Muscle of leg (tissue), 3 donors: ENCODE measurements at regions not wholly inside any gene's neighbourhood (a gene's known extent, or its start where the extent isn't known, plus 50 kb on each side); places are given as distances from the start of the nearest gene placed in this dataset.
"Not testable (repeated sequence)": the region's sequence is repeated elsewhere in the genome, so short reads cannot be mapped to it uniquely, and the experiment has no call there.

Experiments used
- DNase-seq: peaks from one replicate; pipeline ENCODE4 v3.0.0; 2013
- H3K27ac ChIP-seq: one replicate; pipeline ENCODE4 v1.5.1; 2013; ENCODE audit warnings: mild to moderate bottlenecking, low read length, control low read depth
- H3K27me3 ChIP-seq: one replicate; pipeline ENCODE4 v1.6.1; 2013; ENCODE audit warnings: low read length; ENCODE audit not compliant: control insufficient read depth, insufficient read depth
- H3K36me3 ChIP-seq: one replicate; pipeline ENCODE4 v1.6.1; 2013; ENCODE audit warnings: low read length; ENCODE audit not compliant: control insufficient read depth, insufficient read depth
- H3K4me1 ChIP-seq: one replicate; pipeline ENCODE4 v1.6.1; 2013; ENCODE audit warnings: low read length; ENCODE audit not compliant: control insufficient read depth, insufficient read depth
- H3K4me3 ChIP-seq: one replicate; pipeline ENCODE4 v1.5.1; 2013; ENCODE audit warnings: low read length, control low read depth
- H3K9me3 ChIP-seq: replicated peaks from 2 replicates; pipeline ENCODE4 v1.6.1; 2013; ENCODE audit warnings: low read depth, low read length; ENCODE audit not compliant: control insufficient read depth
- WGBS: methylation state at CpG from one replicate; pipeline ENCODE4 v1.1.5; 2013; ENCODE audit warnings: missing lambda C conversion rate; ENCODE audit not compliant: insufficient coverage; 5-methylcytosine and 5-hydroxymethylcytosine counted together

DNA sequence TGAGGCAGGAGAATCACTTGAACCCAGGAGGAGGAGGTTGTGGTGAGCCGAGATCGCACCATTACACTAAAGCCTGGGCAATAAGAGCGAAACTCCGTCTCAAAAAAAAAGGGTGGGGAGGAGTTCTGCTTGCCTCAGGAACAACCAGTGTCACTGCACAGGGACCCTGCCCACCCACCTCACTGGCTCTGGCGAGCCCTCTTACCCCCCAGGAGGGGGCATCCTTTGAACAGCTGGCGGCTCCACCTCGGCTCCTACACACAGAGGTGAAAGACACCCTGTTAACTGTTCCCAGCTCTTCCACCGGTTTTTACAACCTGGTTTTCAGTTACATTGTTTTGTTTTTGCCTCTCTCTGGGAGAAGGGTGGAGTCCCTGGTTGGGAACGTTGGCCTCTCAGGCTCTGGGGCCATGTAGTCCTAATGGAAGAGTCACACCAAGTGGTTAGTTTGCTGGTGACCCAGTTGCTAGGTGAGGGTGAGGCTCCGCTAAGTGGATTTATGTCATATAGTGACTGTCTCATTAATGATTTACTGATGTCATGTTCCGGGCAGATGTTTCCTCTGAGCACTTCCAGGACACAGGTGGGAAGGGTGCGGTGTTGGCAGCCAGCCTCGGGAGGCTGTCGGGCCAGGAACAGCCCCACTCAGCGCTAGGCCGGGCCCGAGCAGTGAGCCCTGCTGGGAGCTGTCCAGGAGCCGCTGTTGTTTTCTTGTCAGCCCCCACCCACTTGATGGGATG is 120.6 kb upstream of the TPTE start:
- peaks cover 39% of the 10 kb centered on the region for H3K9me3 ChIP-seq

DNA sequence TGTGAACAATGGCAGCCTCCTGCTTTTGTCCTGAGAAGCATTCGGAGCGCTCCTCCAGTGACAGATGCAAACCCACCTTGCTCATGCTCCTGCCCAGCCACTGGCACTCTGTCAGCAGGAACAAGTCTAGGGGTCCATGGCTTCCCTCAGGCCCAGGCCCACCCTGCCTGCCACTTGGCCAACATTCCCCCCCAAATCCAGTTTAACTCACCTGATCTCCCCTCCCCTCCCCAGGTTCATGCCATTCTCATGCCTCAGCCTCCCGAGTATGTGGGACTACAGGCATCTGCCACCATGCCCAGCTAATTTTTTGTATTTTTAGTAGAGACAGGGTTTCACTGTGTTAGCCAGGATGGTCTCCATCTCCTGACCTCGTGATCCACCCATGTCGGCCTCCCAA is 118.9 kb upstream of the TPTE start:
- not testable (repeated sequence) for H3K27me3 ChIP-seq
- WGBS = 80% methylated on average over 5 of the region's 5 CpGs

More for the DNA sequence above, 120.6 kb upstream of the TPTE start:
- not testable (repeated sequence) for H3K36me3 ChIP-seq, H3K4me3 ChIP-seq, H3K27ac ChIP-seq, H3K27me3 ChIP-seq, H3K4me1 ChIP-seq, DNase-seq
- 71% methylated on average over 9 of the region's 18 CpGs for WGBS

DNA sequence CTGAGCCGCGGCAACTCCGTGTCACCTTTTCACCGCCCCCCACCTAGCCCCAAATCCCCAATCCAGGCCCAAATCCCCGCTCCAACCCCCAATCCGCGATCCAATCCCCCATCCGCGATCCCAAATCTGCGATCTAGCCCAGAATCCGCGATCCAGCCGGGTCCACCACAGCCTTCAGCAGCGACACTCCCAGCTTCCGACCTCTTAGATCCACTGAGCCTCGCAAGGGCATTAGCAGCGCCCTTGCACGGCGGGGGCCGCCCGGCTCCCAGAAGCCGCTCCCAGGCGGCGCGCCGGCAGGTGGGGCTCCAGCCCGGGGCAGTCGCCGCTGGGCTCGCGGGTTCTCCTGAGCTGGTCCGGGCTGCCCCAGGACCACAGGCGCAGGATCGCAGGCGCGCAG is 116.1 kb upstream of the TPTE start:
- not testable (repeated sequence) for H3K36me3 ChIP-seq, H3K4me3 ChIP-seq, H3K27me3 ChIP-seq, DNase-seq, H3K27ac ChIP-seq, H3K4me1 ChIP-seq
- 68% methylated on average over 27 of the region's 36 CpGs for WGBS
- peaks cover 27% of the 10 kb centered on the region for H3K9me3 ChIP-seq

More for the DNA sequence above, 118.9 kb upstream of the TPTE start:
- not testable (repeated sequence) for DNase-seq, H3K36me3 ChIP-seq, H3K4me1 ChIP-seq, H3K27ac ChIP-seq, H3K4me3 ChIP-seq
- peaks cover 34% of the 10 kb centered on the region for H3K9me3 ChIP-seq

DNA sequence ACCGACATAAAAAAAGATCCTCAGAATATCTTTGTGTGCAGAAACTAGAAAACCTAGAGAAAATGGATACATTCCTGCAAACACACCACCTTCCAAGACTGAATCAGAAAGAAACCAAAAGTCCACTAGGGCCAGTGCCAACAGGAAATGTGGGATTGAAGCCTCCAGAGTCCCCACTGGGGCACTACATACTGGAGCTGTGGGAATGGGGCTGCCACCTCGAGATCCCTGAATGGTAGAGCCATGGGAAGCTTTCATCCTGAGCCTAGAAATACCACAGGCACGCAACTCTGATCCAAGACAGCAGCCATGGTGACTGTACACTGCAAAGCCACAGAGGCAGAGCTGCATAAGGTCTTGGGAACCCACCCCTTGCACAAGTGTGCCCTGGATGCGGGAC is 111.6 kb upstream of the TPTE start:
- not testable (repeated sequence) for DNase-seq, H3K4me1 ChIP-seq, H3K4me3 ChIP-seq, H3K27me3 ChIP-seq, H3K36me3 ChIP-seq, H3K27ac ChIP-seq
- peaks cover 16% of the 10 kb centered on the region for H3K9me3 ChIP-seq
- WGBS = 38% methylated on average over 1 of the region's 4 CpGs

DNA sequence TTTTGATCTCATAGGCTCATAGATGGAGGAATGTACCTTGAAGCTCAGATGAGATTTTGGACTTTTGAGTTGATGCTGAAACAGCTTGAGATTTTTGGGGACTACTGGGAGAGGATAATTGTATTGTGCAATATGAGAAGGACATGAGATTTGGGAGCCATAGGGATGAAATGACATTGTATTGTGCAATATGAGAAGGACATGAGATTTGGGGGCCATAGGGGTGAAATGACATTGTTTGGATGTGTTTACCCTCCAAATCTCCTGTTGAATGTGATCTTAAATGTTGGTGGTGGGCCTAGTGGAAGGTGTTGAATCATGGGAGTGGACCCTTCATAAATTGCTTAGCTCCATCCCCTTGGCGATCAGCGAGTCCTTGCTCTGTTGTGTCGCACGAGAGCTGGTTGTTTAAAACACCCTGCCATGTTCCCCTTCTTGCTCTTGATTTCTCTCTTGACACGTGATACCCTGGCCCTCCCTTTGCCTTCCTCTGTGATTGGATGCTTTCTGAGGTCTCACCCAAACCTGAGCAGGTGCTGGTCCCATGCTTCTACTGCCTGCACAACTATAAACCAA is 110.9 kb upstream of the TPTE start:
- not testable (repeated sequence) for H3K4me3 ChIP-seq, H3K27me3 ChIP-seq, H3K4me1 ChIP-seq, H3K36me3 ChIP-seq, H3K27ac ChIP-seq, DNase-seq
- WGBS = 67% methylated on average over 3 of the region's 5 CpGs
- peaks cover 18% of the 10 kb centered on the region for H3K9me3 ChIP-seq

DNA sequence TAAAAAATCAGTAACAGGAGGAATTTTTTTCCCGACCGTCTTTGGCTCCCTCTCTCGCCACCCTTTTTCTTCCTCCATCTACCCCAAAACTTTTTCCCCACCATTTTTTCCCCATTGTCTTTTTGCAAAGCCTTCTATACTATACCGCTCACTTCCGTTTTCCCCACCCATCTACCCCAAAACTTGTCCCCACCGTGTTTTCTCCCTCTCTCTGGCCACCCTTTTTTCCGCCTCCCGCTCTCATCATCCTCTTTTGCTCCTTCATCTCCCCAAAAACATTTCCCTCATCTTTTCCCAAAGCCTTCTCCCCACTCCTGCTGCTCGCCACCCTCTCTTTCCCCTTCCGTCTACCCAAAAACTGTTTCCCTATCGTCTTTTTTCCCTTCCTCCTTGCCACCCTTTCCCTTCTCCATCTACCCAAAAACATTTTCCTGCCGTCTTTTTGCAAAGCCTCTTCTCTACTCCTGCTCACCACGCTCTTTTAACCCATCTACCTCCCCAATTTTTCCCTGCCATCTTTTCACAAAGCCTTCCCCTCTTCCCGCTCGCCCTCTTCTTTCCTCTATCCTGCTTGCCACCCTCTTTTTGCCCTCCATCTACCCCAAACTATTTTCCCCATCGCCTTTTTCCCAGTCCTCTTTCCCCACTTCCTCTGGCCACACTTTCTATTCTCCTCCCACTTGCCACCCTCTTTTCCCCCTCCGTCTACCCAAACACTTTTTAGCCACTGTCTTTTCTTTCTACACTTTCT is 109.4 kb upstream of the TPTE start:
- peaks cover 32% of the 10 kb centered on the region for H3K9me3 ChIP-seq
- H3K4me3 ChIP-seq, H3K4me1 ChIP-seq, DNase-seq, H3K36me3 ChIP-seq, H3K27me3 ChIP-seq, H3K27ac ChIP-seq: not testable (repeated sequence)
- WGBS = 70% methylated on average over 15 of the region's 17 CpGs

DNA sequence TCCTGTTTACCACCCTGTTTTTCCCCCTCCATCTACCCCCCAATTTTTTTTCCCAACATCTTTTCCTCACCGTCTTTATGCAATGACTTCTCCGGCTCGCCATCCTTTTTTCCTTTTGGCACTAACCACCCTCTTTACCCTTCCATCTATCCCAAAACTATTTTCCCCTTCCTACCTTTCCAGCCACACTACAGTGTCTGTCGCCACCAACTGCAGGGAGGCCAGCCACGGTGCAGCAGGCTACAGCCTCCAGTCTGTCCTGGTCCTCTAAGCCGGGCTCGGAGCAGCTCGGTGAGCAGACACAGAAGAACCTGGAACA is 108.5 kb upstream of the TPTE start:
- not testable (repeated sequence) for H3K27me3 ChIP-seq, H3K4me1 ChIP-seq, H3K36me3 ChIP-seq, H3K27ac ChIP-seq, H3K4me3 ChIP-seq, DNase-seq
- H3K9me3 ChIP-seq = peaks cover 40% of the 10 kb centered on the region
- 87% methylated on average over 6 of the region's 8 CpGs for WGBS

DNA sequence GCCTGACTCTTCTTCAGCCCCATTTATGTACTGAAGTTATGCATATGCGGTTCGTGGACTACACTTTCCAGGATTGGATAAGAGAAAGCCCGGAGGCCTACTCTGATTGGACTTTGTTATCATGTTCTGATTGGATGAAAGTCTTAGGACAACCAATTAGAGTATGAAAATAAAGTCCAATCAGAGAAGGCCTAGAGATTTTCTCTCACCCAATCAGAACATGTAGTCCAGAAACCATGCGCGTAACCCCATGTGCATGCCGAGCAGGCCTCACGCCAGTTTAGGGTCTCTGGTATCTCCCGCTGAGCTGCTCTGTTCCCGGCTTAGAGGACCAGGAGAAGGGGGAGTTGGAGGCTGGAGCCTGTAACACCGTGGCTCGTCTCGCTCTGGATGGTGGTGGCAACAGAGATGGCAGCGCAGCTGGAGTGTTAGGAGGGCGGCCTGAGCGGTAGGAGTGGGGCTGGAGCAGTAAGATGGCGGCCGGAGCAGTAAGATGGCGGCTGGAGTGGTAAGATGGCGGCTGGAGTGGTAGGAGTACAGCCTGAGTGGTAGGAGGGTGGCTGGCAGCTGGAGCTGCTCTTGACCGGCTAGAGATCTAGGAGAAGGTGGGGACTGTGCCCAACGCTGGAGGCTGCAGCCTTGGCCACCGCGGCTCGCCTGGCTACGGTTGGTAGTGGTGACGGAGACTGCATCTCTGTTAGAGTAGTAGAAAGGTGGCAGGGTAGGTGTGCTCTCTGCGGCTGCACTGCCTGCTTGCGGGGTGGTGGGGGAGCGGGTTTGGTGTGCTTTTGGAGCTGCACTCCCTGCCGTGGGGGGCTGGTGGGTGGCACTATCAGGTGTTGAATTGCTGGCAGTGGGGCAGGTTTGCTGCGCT is 107.9 kb upstream of the TPTE start:
- DNase-seq, H3K36me3 ChIP-seq, H3K27ac ChIP-seq, H3K4me1 ChIP-seq, H3K27me3 ChIP-seq, H3K4me3 ChIP-seq: not testable (repeated sequence)
- WGBS = 86% methylated on average over 28 of the region's 31 CpGs
- peaks cover 46% of the 10 kb centered on the region for H3K9me3 ChIP-seq

DNA sequence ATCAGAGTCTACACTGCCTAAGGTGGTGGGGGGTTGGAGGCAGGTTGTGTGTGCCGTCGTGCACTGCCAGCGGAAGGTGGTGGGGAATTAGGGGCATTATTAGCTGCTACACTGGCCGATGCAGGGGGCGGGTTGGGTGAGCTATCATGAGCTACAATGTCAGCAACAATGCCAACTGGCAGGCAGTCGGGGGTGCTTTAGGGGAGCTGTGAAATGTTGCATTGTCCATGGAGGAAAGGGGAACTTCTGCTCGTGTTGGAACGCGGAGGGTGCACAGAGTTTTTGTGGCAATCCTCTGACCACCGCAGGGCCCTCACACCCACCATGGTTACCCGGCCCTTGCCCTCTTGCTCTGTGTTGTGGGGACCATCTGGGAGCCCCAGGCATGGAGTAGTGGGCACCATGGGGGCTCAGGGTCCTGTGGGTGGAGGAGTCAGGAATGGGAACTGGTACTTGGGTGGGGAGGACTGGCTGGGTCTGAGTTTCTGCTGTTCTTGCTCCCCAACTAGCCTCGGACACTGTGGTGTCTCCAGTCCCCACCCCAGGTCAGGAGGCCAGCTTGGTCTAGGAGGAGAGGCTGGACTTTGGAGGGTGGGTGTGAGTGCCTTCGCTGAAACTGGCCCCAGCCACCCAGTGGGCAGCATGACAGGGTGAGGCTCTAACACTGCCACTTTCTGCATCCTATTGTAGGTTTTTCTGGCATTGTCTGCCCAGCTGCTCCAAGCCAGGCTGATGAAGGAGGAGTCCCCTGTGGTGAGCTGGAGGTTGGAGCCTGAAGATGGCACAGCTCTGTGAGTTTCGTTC is 107.1 kb upstream of the TPTE start:
- peaks cover 54% of the 10 kb centered on the region for H3K9me3 ChIP-seq
- H3K4me3 ChIP-seq, H3K27ac ChIP-seq, H3K36me3 ChIP-seq, H3K27me3 ChIP-seq, DNase-seq, H3K4me1 ChIP-seq: not testable (repeated sequence)
- WGBS = 78% methylated on average over 12 of the region's 14 CpGs
